ENCODE measurements at regions not wholly inside any gene's neighbourhood (a gene's known extent, or its start where the extent isn't known, plus 50 kb on each side); places are given as distances from the start of the nearest gene placed in this dataset.

DNA sequence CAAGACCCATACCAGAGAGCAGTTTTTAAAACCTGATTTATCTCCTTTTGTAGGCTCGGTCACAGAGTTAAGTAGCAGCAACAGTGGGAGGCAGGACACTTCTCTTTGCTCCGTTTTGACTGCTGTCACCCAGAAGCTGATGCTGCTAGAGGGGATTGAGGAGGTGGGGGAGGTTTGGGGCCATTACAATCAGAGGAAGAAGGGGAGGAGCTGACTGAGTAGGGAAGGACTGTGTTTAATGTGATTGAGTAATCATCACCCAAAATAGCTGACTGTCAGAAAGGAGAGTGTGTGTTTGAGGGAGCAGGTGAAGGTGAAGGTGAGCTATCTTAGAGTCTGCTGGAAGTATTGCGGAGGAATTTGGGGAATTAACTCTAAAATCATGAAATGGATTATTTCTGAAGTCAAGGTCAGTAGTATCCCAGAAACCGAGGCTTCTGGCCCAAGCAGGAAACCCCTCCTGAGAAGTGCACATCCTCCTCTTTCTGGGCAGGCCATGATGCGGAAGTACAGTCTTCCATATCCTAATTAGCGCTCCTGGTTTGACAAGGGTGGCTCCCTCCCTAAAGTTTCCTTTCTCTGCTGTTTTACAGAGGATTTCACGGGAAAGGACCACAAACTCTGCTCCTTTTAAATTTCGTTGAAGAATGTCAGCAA lies 214.9 kb downstream of the PLK2 start:
- no peak overlapping the region for H3K4me2 ChIP-seq (ENCODE audit: low read depth, low read length)
- DNase-seq: no peak
- no peak overlapping the region for H3K27ac ChIP-seq (ENCODE audit: low read length)
- no peak overlapping the region for H2AFZ ChIP-seq (ENCODE audit: low read length)
- H4K20me1 ChIP-seq (ENCODE audit: insufficient read depth, low read length): no peaks in the 10 kb centered on the region
- H3K4me1 ChIP-seq (ENCODE audit: low read length): peaks cover 11% of the 10 kb centered on the region
- H3K79me2 ChIP-seq (ENCODE audit: low read length): no peaks in the 10 kb centered on the region
- H3K9me2 ChIP-seq (replicated peaks; ENCODE audit: insufficient read depth, low read length): no peaks in the 10 kb centered on the region
- H3K9me3 ChIP-seq (replicated peaks; ENCODE audit: insufficient read depth, low read length): no peaks in the 10 kb centered on the region
- no peak for TF ChIP-seq EZH2phosphoT487 (IDR thresholded peaks at IDR 0.05; ENCODE audit: low read length)
- no peak for TF ChIP-seq CTCF (IDR thresholded peaks at IDR 0.05; ENCODE audit: low read length)
- TF ChIP-seq EZH2 (optimal IDR thresholded peaks at IDR 0.05; ENCODE audit: low read depth, low read length): no peak
- H3K4me3 ChIP-seq (ENCODE audit: low read length): no peak overlapping the region
- no peaks in the 10 kb centered on the region for H3K36me3 ChIP-seq (replicated peaks; ENCODE audit: insufficient read depth, low read length)
- H3K27me3 ChIP-seq (replicated peaks; ENCODE audit: insufficient read depth, low read length): no peaks in the 10 kb centered on the region
- no peak overlapping the region for H3K9ac ChIP-seq (ENCODE audit: low read length)
- H3F3A ChIP-seq (ENCODE audit: insufficient read depth, low read length): no peaks in the 10 kb centered on the region

DNA sequence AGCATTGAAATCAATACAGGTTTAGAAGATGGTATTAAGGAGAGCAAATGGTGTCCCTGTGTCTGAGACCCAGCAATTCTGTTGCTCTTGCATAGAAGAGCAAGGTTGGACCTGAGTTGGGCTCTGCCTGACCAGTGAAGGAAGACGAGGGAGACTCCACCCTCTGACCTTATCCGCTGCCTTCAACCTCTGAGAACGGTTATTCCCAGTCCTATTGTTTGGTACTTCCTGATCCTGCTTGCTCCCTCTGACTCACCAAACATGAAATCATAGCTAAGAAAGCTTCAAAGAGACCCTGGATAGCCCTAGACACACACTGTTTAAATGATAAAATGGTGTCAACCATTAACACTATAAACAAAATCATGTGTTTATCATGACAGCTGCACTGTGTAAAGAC lies 218.5 kb downstream of the PLK2 start:
- H3K27ac ChIP-seq (ENCODE audit: low read length): no peak overlapping the region
- H3K4me1 ChIP-seq (ENCODE audit: low read length): peaks cover 2% of the 10 kb centered on the region; the same call in 1 of the 2 replicates
- no peak overlapping the region for H3K4me2 ChIP-seq (ENCODE audit: low read depth, low read length)
- no peaks in the 10 kb centered on the region for H3K79me2 ChIP-seq (ENCODE audit: low read length)
- no peaks in the 10 kb centered on the region for H3K36me3 ChIP-seq (replicated peaks; ENCODE audit: insufficient read depth, low read length)
- H4K20me1 ChIP-seq (ENCODE audit: insufficient read depth, low read length): no peaks in the 10 kb centered on the region
- H3K4me3 ChIP-seq (ENCODE audit: low read length): no peak overlapping the region
- H3K27me3 ChIP-seq (replicated peaks; ENCODE audit: insufficient read depth, low read length): no peaks in the 10 kb centered on the region
- H3K9me3 ChIP-seq (replicated peaks; ENCODE audit: insufficient read depth, low read length): no peaks in the 10 kb centered on the region
- no peaks in the 10 kb centered on the region for H3K9me2 ChIP-seq (replicated peaks; ENCODE audit: insufficient read depth, low read length)
- no peak for DNase-seq
- TF ChIP-seq CTCF (IDR thresholded peaks at IDR 0.05; ENCODE audit: low read length): no peak
- TF ChIP-seq EZH2 (optimal IDR thresholded peaks at IDR 0.05; ENCODE audit: low read depth, low read length): no peak
- TF ChIP-seq EZH2phosphoT487 (IDR thresholded peaks at IDR 0.05; ENCODE audit: low read length): no peak
- H3F3A ChIP-seq (ENCODE audit: insufficient read depth, low read length): no peaks in the 10 kb centered on the region
- H3K9ac ChIP-seq (ENCODE audit: low read length): no peak overlapping the region
- H2AFZ ChIP-seq (ENCODE audit: low read length): no peak overlapping the region

GRCh38 chr5:58240322-58240721 lies 219.6 kb downstream of the PLK2 start:
- Histone ChIP-seq H3K4me2 (ENCODE audit: low read depth, low read length) (no peak overlapping the region), H3K27ac (ENCODE audit: low read length) (no peak overlapping the region)

More at GRCh38 chr5:58240322-58240721, 219.6 kb downstream of the PLK2 start:
- no peak for DNase-seq
- Histone ChIP-seq H3K36me3 (replicated peaks; ENCODE audit: insufficient read depth, low read length) (no peaks in the 10 kb centered on the region), H3K79me2 (ENCODE audit: low read length) (no peaks in the 10 kb centered on the region), H3F3A (ENCODE audit: insufficient read depth, low read length) (no peaks in the 10 kb centered on the region), H3K9ac (ENCODE audit: low read length) (no peak overlapping the region), H4K20me1 (ENCODE audit: insufficient read depth, low read length) (no peaks in the 10 kb centered on the region), H2AFZ (ENCODE audit: low read length) (no peak overlapping the region), H3K27me3 (replicated peaks; ENCODE audit: insufficient read depth, low read length) (no peaks in the 10 kb centered on the region), H3K4me3 (ENCODE audit: low read length) (no peak overlapping the region), H3K9me3 (replicated peaks; ENCODE audit: insufficient read depth, low read length) (no peaks in the 10 kb centered on the region), H3K9me2 (replicated peaks; ENCODE audit: insufficient read depth, low read length) (no peaks in the 10 kb centered on the region), H3K4me1 (ENCODE audit: low read length) (no peaks in the 10 kb centered on the region)
- TF ChIP-seq CTCF (IDR thresholded peaks at IDR 0.05; ENCODE audit: low read length): no peak
- TF ChIP-seq EZH2 (optimal IDR thresholded peaks at IDR 0.05; ENCODE audit: low read depth, low read length): no peak
- no peak for TF ChIP-seq EZH2phosphoT487 (IDR thresholded peaks at IDR 0.05; ENCODE audit: low read length)

All from MM.1S (cell line).